ENCODE measurements at regions not wholly inside any gene's neighbourhood (a gene's known extent, or its start where the extent isn't known, plus 50 kb on each side); places are given as distances from the start of the nearest gene placed in this dataset.

DNA sequence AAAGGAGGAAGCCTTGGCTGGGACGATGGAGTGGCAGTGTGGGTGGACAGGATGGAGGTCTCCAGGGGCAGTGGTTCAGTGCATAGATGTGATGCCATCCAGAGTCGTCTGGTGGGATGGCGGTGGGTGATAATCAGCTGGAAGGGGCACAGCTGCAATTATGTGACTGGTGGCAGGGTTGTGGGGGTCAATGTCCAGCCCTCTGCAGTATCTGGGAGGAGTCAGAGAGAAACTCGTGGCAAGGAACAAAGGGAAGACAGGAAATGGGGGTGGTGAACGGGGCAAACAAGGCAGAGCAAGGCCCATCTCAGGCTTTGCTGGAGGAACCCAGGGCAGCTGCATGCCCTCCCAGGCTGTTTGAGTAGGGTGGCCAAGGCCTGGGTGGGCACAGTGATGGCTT is 118.3 kb upstream of the USP24 start:
- H3K27ac ChIP-seq (replicated peaks; ENCODE audit: low read length): no peak overlapping the region
- H3K23ac ChIP-seq (ENCODE audit: low read depth, low read length, poor library complexity): no peak overlapping the region
- no peak overlapping the region for H2AK5ac ChIP-seq (ENCODE audit: low read depth, low read length)
- H3K9me3 ChIP-seq (replicated peaks in 1 of 2; ENCODE audit: control insufficient read depth in 2 of 2, insufficient read depth in 1 of 2, low read depth in 1 of 2, low read length in 2 of 2): no peaks in the 10 kb centered on the region
- H2BK120ac ChIP-seq (ENCODE audit: low read depth, low read length): no peak overlapping the region
- no peak overlapping the region for H3K4me3 ChIP-seq (ENCODE audit: low read length in 2 of 2)
- H3K79me1 ChIP-seq (ENCODE audit: low read depth, low read length): no peaks in the 10 kb centered on the region
- H3K18ac ChIP-seq (ENCODE audit: low read length): no peak overlapping the region
- H2BK5ac ChIP-seq (ENCODE audit: low read length): no peak overlapping the region
- H2BK15ac ChIP-seq (ENCODE audit: low read length): no peak overlapping the region
- H3K4me2 ChIP-seq (ENCODE audit: insufficient read depth, low read length, poor library complexity, severe bottlenecking): no peak overlapping the region
- H3K36me3 ChIP-seq (replicated peaks in 1 of 2; ENCODE audit: control insufficient read depth in 2 of 2, insufficient read depth in 2 of 2, low read length in 2 of 2): no peaks in the 10 kb centered on the region
- no peak overlapping the region for H4K91ac ChIP-seq (ENCODE audit: low read depth, low read length, poor library complexity)
- no peak overlapping the region for H4K8ac ChIP-seq (ENCODE audit: low read depth, low read length)
- H2AFZ ChIP-seq (ENCODE audit: low read length): no peak overlapping the region
- no peaks in the 10 kb centered on the region for H3K4me1 ChIP-seq (ENCODE audit: control insufficient read depth in 2 of 2, insufficient read depth in 1 of 2, low read depth in 1 of 2, low read length in 2 of 2)
- no peak for DNase-seq (ENCODE audit: low spot score)
- no peak overlapping the region for H3K14ac ChIP-seq (ENCODE audit: low read length)
- H2BK12ac ChIP-seq (ENCODE audit: low read length): no peak overlapping the region
- no peak overlapping the region for H3K4ac ChIP-seq (ENCODE audit: low read length)
- no peak overlapping the region for H3K9ac ChIP-seq (ENCODE audit: low read depth, low read length, poor library complexity)
- no CpG with 5 or more reads among the region's 5 CpGs for WGBS, 2 donors (ENCODE audit: extremely low coverage in 2 of 2, insufficient read length in 2 of 2, insufficient replicate concordance in 1 of 2)
- no peaks in the 10 kb centered on the region for H3K27me3 ChIP-seq (ENCODE audit: control insufficient read depth in 3 of 3, insufficient read depth in 3 of 3, low read depth in 1 of 3, low read length in 3 of 3)

- no peak overlapping the region for H2BK12ac ChIP-seq (ENCODE audit: low read length)
- H3K4ac ChIP-seq (ENCODE audit: low read length): no peak overlapping the region
- H3K4me2 ChIP-seq (ENCODE audit: insufficient read depth, low read length, poor library complexity, severe bottlenecking): no peak overlapping the region
- H4K91ac ChIP-seq (ENCODE audit: low read depth, low read length, poor library complexity): no peak overlapping the region
- no peaks in the 10 kb centered on the region for H3K27me3 ChIP-seq (ENCODE audit: control insufficient read depth in 3 of 3, insufficient read depth in 3 of 3, low read depth in 1 of 3, low read length in 3 of 3)
- no peak overlapping the region for H3K9ac ChIP-seq (ENCODE audit: low read depth, low read length, poor library complexity)
- no peak overlapping the region for H3K4me3 ChIP-seq (ENCODE audit: low read length in 2 of 2)
- no peak overlapping the region for H3K14ac ChIP-seq (ENCODE audit: low read length)
- H3K36me3 ChIP-seq (replicated peaks in 1 of 2; ENCODE audit: control insufficient read depth in 2 of 2, insufficient read depth in 2 of 2, low read length in 2 of 2): no peaks in the 10 kb centered on the region
- H2AFZ ChIP-seq (ENCODE audit: low read length): no peak overlapping the region
- H3K79me1 ChIP-seq (ENCODE audit: low read depth, low read length): no peaks in the 10 kb centered on the region
- H2BK15ac ChIP-seq (ENCODE audit: low read length): no peak overlapping the region
- H2AK5ac ChIP-seq (ENCODE audit: low read depth, low read length): no peak overlapping the region
- no peak overlapping the region for H2BK120ac ChIP-seq (ENCODE audit: low read depth, low read length)
- no peak for DNase-seq (ENCODE audit: low spot score)
- WGBS, 2 donors (ENCODE audit: extremely low coverage in 2 of 2, insufficient read length in 2 of 2, insufficient replicate concordance in 1 of 2): no CpG with 5 or more reads among the region's 7 CpGs
- H3K27ac ChIP-seq (replicated peaks; ENCODE audit: low read length): no peak overlapping the region
- H3K18ac ChIP-seq (ENCODE audit: low read length): no peak overlapping the region
- H3K4me1 ChIP-seq (ENCODE audit: control insufficient read depth in 2 of 2, insufficient read depth in 1 of 2, low read depth in 1 of 2, low read length in 2 of 2): no peaks in the 10 kb centered on the region
- no peak overlapping the region for H3K23ac ChIP-seq (ENCODE audit: low read depth, low read length, poor library complexity)
- no peak overlapping the region for H2BK5ac ChIP-seq (ENCODE audit: low read length)
- no peak overlapping the region for H4K8ac ChIP-seq (ENCODE audit: low read depth, low read length)
- H3K9me3 ChIP-seq (replicated peaks in 1 of 2; ENCODE audit: control insufficient read depth in 2 of 2, insufficient read depth in 1 of 2, low read depth in 1 of 2, low read length in 2 of 2): no peaks in the 10 kb centered on the region
These were observed 116.2 kb upstream of the USP24 start for GRCh38 chr1:55331351-55331750.

DNA sequence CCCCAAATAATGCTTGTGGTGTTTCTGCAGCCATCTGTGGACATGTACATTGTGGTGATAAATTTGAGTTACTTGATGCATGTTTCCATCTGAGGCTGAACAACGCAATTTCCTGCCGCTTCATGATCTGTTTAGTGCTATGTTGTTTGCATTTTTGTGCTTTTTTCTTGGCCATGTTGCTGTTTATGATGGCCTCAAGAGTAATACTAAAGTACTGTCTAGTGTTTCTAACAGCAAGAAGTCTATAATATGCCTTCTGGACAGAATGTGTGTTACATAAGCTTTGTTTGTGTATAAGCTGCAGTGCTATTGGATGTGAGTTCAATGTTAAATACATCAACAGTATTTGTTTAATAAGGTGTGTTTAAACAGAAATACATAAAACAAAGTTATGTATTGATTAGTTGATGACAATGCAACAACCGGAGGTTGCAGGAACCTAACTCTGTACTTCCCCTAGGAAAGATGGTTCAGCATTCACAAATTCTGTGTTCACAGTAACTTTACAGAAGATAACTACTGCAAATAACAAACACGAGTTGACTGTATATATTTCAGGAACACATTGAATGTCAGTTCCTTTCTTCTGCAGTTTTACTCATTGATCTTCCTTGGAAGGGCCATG is 114.8 kb upstream of the USP24 start:
- Histone ChIP-seq H3K18ac (ENCODE audit: low read length) (no peak overlapping the region), H2AFZ (ENCODE audit: low read length) (no peak overlapping the region), H3K14ac (ENCODE audit: low read length) (no peak overlapping the region), H4K8ac (ENCODE audit: low read depth, low read length) (no peak overlapping the region), H4K91ac (ENCODE audit: low read depth, low read length, poor library complexity) (no peak overlapping the region), H2BK15ac (ENCODE audit: low read length) (no peak overlapping the region), H3K36me3 (replicated peaks in 1 of 2; ENCODE audit: control insufficient read depth in 2 of 2, insufficient read depth in 2 of 2, low read length in 2 of 2) (no peaks in the 10 kb centered on the region), H3K4ac (ENCODE audit: low read length) (no peak overlapping the region), H2BK5ac (ENCODE audit: low read length) (no peak overlapping the region), H3K4me3 (ENCODE audit: low read length in 2 of 2) (no peak overlapping the region), H2AK5ac (ENCODE audit: low read depth, low read length) (no peak overlapping the region), H3K4me1 (ENCODE audit: control insufficient read depth in 2 of 2, insufficient read depth in 1 of 2, low read depth in 1 of 2, low read length in 2 of 2) (no peaks in the 10 kb centered on the region), H3K79me1 (ENCODE audit: low read depth, low read length) (no peaks in the 10 kb centered on the region), H3K4me2 (ENCODE audit: insufficient read depth, low read length, poor library complexity, severe bottlenecking) (no peak overlapping the region), H3K27ac (replicated peaks; ENCODE audit: low read length) (no peak overlapping the region), H3K27me3 (ENCODE audit: control insufficient read depth in 3 of 3, insufficient read depth in 3 of 3, low read depth in 1 of 3, low read length in 3 of 3) (no peaks in the 10 kb centered on the region), H3K23ac (ENCODE audit: low read depth, low read length, poor library complexity) (no peak overlapping the region), H2BK12ac (ENCODE audit: low read length) (no peak overlapping the region), H3K9ac (ENCODE audit: low read depth, low read length, poor library complexity) (no peak overlapping the region), H3K9me3 (replicated peaks in 1 of 2; ENCODE audit: control insufficient read depth in 2 of 2, insufficient read depth in 1 of 2, low read depth in 1 of 2, low read length in 2 of 2) (no peaks in the 10 kb centered on the region), H2BK120ac (ENCODE audit: low read depth, low read length) (no peak overlapping the region)
- no CpG with 5 or more reads among the region's 4 CpGs for WGBS, 2 donors (ENCODE audit: extremely low coverage in 2 of 2, insufficient read length in 2 of 2, insufficient replicate concordance in 1 of 2)
- no peak for DNase-seq (ENCODE audit: low spot score)

- Histone ChIP-seq H2BK12ac (ENCODE audit: low read length) (no peak overlapping the region), H3K4me2 (ENCODE audit: insufficient read depth, low read length, poor library complexity, severe bottlenecking) (no peak overlapping the region), H3K14ac (ENCODE audit: low read length) (no peak overlapping the region), H3K36me3 (replicated peaks in 1 of 2; ENCODE audit: control insufficient read depth in 2 of 2, insufficient read depth in 2 of 2, low read length in 2 of 2) (no peaks in the 10 kb centered on the region), H3K9ac (ENCODE audit: low read depth, low read length, poor library complexity) (no peak overlapping the region), H2BK5ac (ENCODE audit: low read length) (no peak overlapping the region), H2AK5ac (ENCODE audit: low read depth, low read length) (no peak overlapping the region), H3K4me3 (ENCODE audit: low read length in 2 of 2) (no peak overlapping the region), H3K9me3 (replicated peaks in 1 of 2; ENCODE audit: control insufficient read depth in 2 of 2, insufficient read depth in 1 of 2, low read depth in 1 of 2, low read length in 2 of 2) (no peaks in the 10 kb centered on the region), H4K91ac (ENCODE audit: low read depth, low read length, poor library complexity) (no peak overlapping the region), H3K4ac (ENCODE audit: low read length) (no peak overlapping the region), H3K27ac (replicated peaks; ENCODE audit: low read length) (no peak overlapping the region), H3K27me3 (ENCODE audit: control insufficient read depth in 3 of 3, insufficient read depth in 3 of 3, low read depth in 1 of 3, low read length in 3 of 3) (no peaks in the 10 kb centered on the region), H4K8ac (ENCODE audit: low read depth, low read length) (no peak overlapping the region), H3K4me1 (ENCODE audit: control insufficient read depth in 2 of 2, insufficient read depth in 1 of 2, low read depth in 1 of 2, low read length in 2 of 2) (no peaks in the 10 kb centered on the region), H3K79me1 (ENCODE audit: low read depth, low read length) (no peaks in the 10 kb centered on the region), H3K23ac (ENCODE audit: low read depth, low read length, poor library complexity) (no peak overlapping the region), H2BK15ac (ENCODE audit: low read length) (no peak overlapping the region), H2AFZ (ENCODE audit: low read length) (no peak overlapping the region), H3K18ac (ENCODE audit: low read length) (no peak overlapping the region), H2BK120ac (ENCODE audit: low read depth, low read length) (no peak overlapping the region)
- no peak for DNase-seq (ENCODE audit: low spot score)
- no CpG with 5 or more reads among the region's 5 CpGs for WGBS, 2 donors (ENCODE audit: extremely low coverage in 2 of 2, insufficient read length in 2 of 2, insufficient replicate concordance in 1 of 2)
These were observed 113.9 kb upstream of the USP24 start for GRCh38 chr1:55329091-55329490.

Data from neuronal stem cell (in vitro differentiated cells).